SKM-1 (cell line): ENCODE measurements at regions not wholly inside any gene's neighbourhood (a gene's known extent, or its start where the extent isn't known, plus 50 kb on each side); places are given as distances from the start of the nearest gene placed in this dataset.

Experiments
- DNase-seq: peaks from one replicate; lab custom pipeline; 2025; ENCODE audit not compliant: unreplicated experiment; lab: John Stamatoyannopoulos, UW

GRCh38 chr2:216745453-216745852 is 50.1 kb upstream of the IGFBP5 start:
- no peak for DNase-seq
